Sigmoid colon (tissue), 6 donors: ENCODE measurements at regions not wholly inside any gene's neighbourhood (a gene's known extent, or its start where the extent isn't known, plus 50 kb on each side); places are given as distances from the start of the nearest gene placed in this dataset.
A peak's percentile ranks its signal among the peaks of the same experiment; 100 is the strongest.
"Not testable (repeated sequence)": the region's sequence is repeated elsewhere in the genome, so short reads cannot be mapped to it uniquely, and the experiment has no call there.

Source experiments
- DNase-seq: peaks from one replicate; pipeline ENCODE4 v3.0.0-alpha.2; 2019
- H3K27ac ChIP-seq, 4 donors: fragments of 200-600 bp; sonication (generic); one replicate each; pipeline ENCODE4 v1.5.1; 2016 to 2019; ENCODE audit warnings: mild to moderate bottlenecking in 1 of 4
- H3K27me3 ChIP-seq, 3 donors: fragments of 200-600 bp; sonication (generic); one replicate each; pipeline ENCODE4 v1.5.1; 2019; ENCODE audit warnings: mild to moderate bottlenecking in 1 of 3
- H3K36me3 ChIP-seq, 4 donors: fragments of 200-600 bp; sonication (generic); one replicate each; pipeline ENCODE4 v1.5.1; 2016 to 2019
- H3K4me1 ChIP-seq, 4 donors: fragments of 200-600 bp; sonication (generic); one replicate each; pipeline ENCODE4 v1.5.1; 2017 to 2019
- H3K4me3 ChIP-seq, 4 donors: fragments of 200-600 bp; sonication (generic); one replicate each; pipeline ENCODE4 v1.5.1; 2017 to 2019; ENCODE audit warnings: mild to moderate bottlenecking in 2 of 4, moderate library complexity in 1 of 4
- H3K9me3 ChIP-seq, 4 donors: fragments of 200-600 bp in 3 of 4; sonication (generic) in 3 of 4; one replicate each; pipeline versions ENCODE4 v1.5.1 to v1.6.1; 2013 to 2019
- CTCF ChIP-seq, 4 experiments: fragments of 450-650 bp in 3 of 4; fragments of 200-600 bp in 1 of 4; IDR thresholded peaks; one replicate each; pipeline ENCODE4 v1.5.1; 2016 to 2019; ENCODE audit warnings: antibody characterized with exemption in 4 of 4, mild to moderate bottlenecking in 3 of 4, moderate library complexity in 2 of 4
- EP300 ChIP-seq, 4 donors: sonication (generic); formaldehyde crosslinking; IDR thresholded peaks; one replicate each; pipeline ENCODE4 v1.6.1; 2017; ENCODE audit warnings: antibody characterized with exemption in 4 of 4
- POLR2A ChIP-seq, 2 donors: fragments of 450-650 bp; IDR thresholded peaks; one replicate each; pipeline ENCODE4 v1.6.1; 2016; ENCODE audit warnings: antibody characterized with exemption in 2 of 2, mild to moderate bottlenecking in 2 of 2, moderate library complexity in 2 of 2
- POLR2AphosphoS5 ChIP-seq, 4 donors: sonication (generic); formaldehyde crosslinking; IDR thresholded peaks; one replicate each; pipeline ENCODE4 v1.6.1; 2017; ENCODE audit warnings: antibody characterized with exemption in 4 of 4
- WGBS, 2 donors: extraction: QIAGEN DNeasy Blood & Tissue Kit; methylation state at CpG; one replicate each; pipeline ENCODE4 v1.1.7; 2013; 5-methylcytosine and 5-hydroxymethylcytosine counted together
- intact Hi-C: fragments of 100-400 bp; cut with DNase I; formaldehyde crosslinking; loops from one replicate; pipeline ENCODE4 v1.15.1; 2023
- donor health status: healthy with polysubstance abuse.
- donor health status: healthy.

GRCh38 chr10:114711869-114712250 is 53.8 kb upstream of the ABLIM1 start:
- WGBS, 2 donors: 92 to 96% methylated on average over 7 of the region's 7 CpGs

GRCh38 chr10:114713525-114714090 is 55.5 kb upstream of the ABLIM1 start:
- Histone ChIP-seq H3K4me3 (no peak overlapping the region), H3K27ac (peak overlapping the region in 3 of 4 donors; percentile 8 to 62 (median 8)), H3K36me3 (no peaks in the 10 kb centered on the region), H3K4me1 (peaks cover 0 to 28% (median 21%) of the 10 kb centered on the region in 4 donors), H3K9me3 (no peaks in the 10 kb centered on the region), H3K27me3 (no peaks in the 10 kb centered on the region)
- intact Hi-C loops: no loop called here
- TF ChIP-seq POLR2A (IDR thresholded peaks at IDR 0.05) (no peak), EP300 (IDR thresholded peaks at IDR 0.05) (no peak), POLR2AphosphoS5 (IDR thresholded peaks at IDR 0.05) (no peak), CTCF (IDR thresholded peaks at IDR 0.05) (no peak)
- WGBS, 2 donors: 54 to 84% methylated on average over 5 of the region's 5 CpGs
- DNase-seq: no peak

More at GRCh38 chr10:114711869-114712250, 53.8 kb upstream of the ABLIM1 start:
- Histone ChIP-seq H3K4me3 (no peak overlapping the region), H3K9me3 (no peaks in the 10 kb centered on the region), H3K27me3 (no peaks in the 10 kb centered on the region), H3K27ac (no peak overlapping the region), H3K36me3 (no peaks in the 10 kb centered on the region), H3K4me1 (peaks cover 0 to 28% (median 21%) of the 10 kb centered on the region in 4 donors)
- intact Hi-C loops: no loop called here
- DNase-seq: no peak
- TF ChIP-seq POLR2AphosphoS5 (IDR thresholded peaks at IDR 0.05) (no peak), EP300 (IDR thresholded peaks at IDR 0.05) (no peak), POLR2A (IDR thresholded peaks at IDR 0.05) (no peak)

- Histone ChIP-seq H3K36me3 (no peaks in the 10 kb centered on the region), H3K27me3 (no peaks in the 10 kb centered on the region), H3K27ac (peak overlapping the region in 3 of 4 donors; percentile 8 to 62 (median 50)), H3K4me3 (no peak overlapping the region), H3K9me3 (no peaks in the 10 kb centered on the region), H3K4me1 (peaks cover 0 to 28% (median 21%) of the 10 kb centered on the region in 4 donors)
- DNase-seq: no peak
- intact Hi-C loops: no loop called here
- WGBS, 2 donors: 23 to 58% methylated on average over 5 of the region's 5 CpGs
- peak in 1 of 4 donors; percentile 11 for TF ChIP-seq POLR2AphosphoS5 (IDR thresholded peaks at IDR 0.05)
- no peak for TF ChIP-seq POLR2A (IDR thresholded peaks at IDR 0.05)
These were observed 56.2 kb upstream of the ABLIM1 start for GRCh38 chr10:114714281-114714741.

- peak overlapping the region in 3 of 4 donors; percentile 8 to 62 (median 50) for H3K27ac ChIP-seq
- WGBS, 2 donors: 69 to 74% methylated on average over 7 of the region's 7 CpGs
- H3K27me3 ChIP-seq: no peaks in the 10 kb centered on the region
- H3K4me3 ChIP-seq: no peak overlapping the region
- peaks cover 0 to 28% (median 21%) of the 10 kb centered on the region in 4 donors for H3K4me1 ChIP-seq
- TF ChIP-seq POLR2AphosphoS5 (IDR thresholded peaks at IDR 0.05) (peak in 1 of 4 donors; percentile 9), POLR2A (IDR thresholded peaks at IDR 0.05) (no peak)
- no peak for DNase-seq
- intact Hi-C loops: no loop called here
- H3K36me3 ChIP-seq: no peaks in the 10 kb centered on the region
- no peaks in the 10 kb centered on the region for H3K9me3 ChIP-seq
These were observed 57.1 kb upstream of the ABLIM1 start for GRCh38 chr10:114715171-114715670.

- H3K36me3 ChIP-seq: no peaks in the 10 kb centered on the region
- 95 to 97% methylated on average over 2 of the region's 2 CpGs for WGBS, 2 donors
- no peak overlapping the region for H3K4me3 ChIP-seq
- TF ChIP-seq POLR2AphosphoS5 (IDR thresholded peaks at IDR 0.05) (no peak), CTCF (IDR thresholded peaks at IDR 0.05) (no peak), POLR2A (IDR thresholded peaks at IDR 0.05) (no peak), EP300 (IDR thresholded peaks at IDR 0.05) (no peak)
- no peaks in the 10 kb centered on the region for H3K27me3 ChIP-seq
- intact Hi-C loops: no loop called here
- no peak overlapping the region for H3K27ac ChIP-seq
- H3K4me1 ChIP-seq: peaks cover 0 to 28% (median 21%) of the 10 kb centered on the region in 4 donors
- DNase-seq: no peak
- H3K9me3 ChIP-seq: no peaks in the 10 kb centered on the region
These were observed 58.8 kb upstream of the ABLIM1 start for GRCh38 chr10:114716811-114717404.

- H3K4me3 ChIP-seq, DNase-seq, H3K36me3 ChIP-seq, H3K27me3 ChIP-seq, intact Hi-C loops, H3K27ac ChIP-seq, H3K9me3 ChIP-seq: not testable (repeated sequence)
- peaks cover 0 to 28% (median 21%) of the 10 kb centered on the region in 4 donors for H3K4me1 ChIP-seq
These were observed 59.8 kb upstream of the ABLIM1 start for GRCh38 chr10:114717881-114718280.
